ENCODE measurements at regions not wholly inside any gene's neighbourhood (a gene's known extent, or its start where the extent isn't known, plus 50 kb on each side); places are given as distances from the start of the nearest gene placed in this dataset.

DNA sequence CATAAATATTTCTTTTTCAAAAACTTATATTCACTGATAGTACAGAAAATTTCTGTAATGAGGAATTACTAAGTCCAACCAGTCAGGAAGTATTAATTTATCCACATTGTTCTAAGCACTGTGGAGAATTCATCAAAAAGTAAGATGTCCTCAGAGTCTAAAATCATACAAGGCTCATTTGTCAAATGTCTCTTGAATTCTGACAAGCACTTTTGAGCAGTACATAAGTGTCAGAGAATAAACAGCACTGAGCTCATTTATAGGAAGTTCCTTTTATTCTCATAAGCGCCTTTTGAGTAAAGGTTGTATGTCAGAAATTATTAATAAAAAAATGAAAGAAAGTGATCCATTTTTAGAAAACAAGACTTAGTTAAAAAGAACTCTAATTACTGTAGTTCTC lies 523.2 kb upstream of the EPHA5 start:
- TF ChIP-seq, protein P1, sequence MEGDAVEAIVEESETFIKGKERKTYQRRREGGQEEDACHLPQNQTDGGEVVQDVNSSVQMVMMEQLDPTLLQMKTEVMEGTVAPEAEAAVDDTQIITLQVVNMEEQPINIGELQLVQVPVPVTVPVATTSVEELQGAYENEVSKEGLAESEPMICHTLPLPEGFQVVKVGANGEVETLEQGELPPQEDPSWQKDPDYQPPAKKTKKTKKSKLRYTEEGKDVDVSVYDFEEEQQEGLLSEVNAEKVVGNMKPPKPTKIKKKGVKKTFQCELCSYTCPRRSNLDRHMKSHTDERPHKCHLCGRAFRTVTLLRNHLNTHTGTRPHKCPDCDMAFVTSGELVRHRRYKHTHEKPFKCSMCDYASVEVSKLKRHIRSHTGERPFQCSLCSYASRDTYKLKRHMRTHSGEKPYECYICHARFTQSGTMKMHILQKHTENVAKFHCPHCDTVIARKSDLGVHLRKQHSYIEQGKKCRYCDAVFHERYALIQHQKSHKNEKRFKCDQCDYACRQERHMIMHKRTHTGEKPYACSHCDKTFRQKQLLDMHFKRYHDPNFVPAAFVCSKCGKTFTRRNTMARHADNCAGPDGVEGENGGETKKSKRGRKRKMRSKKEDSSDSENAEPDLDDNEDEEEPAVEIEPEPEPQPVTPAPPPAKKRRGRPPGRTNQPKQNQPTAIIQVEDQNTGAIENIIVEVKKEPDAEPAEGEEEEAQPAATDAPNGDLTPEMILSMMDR (IDR thresholded peaks at IDR 0.05): no peak
- TF ChIP-seq EP300 (IDR thresholded peaks at IDR 0.05; ENCODE audit: low read depth): no peak
